ENCODE measurements at regions not wholly inside any gene's neighbourhood (a gene's known extent, or its start where the extent isn't known, plus 50 kb on each side); places are given as distances from the start of the nearest gene placed in this dataset.

GRCh38 chr5:124060011-124060410, 548.0 kb downstream of the CSNK1G3 start:
- no peak for TF ChIP-seq CTCF (IDR thresholded peaks at IDR 0.05; ENCODE audit: extremely low read depth in 1 of 2, insufficient read depth in 1 of 2, low read depth in 1 of 2, low read length in 2 of 2)
- no peak for TF ChIP-seq POLR2AphosphoS5 (IDR thresholded peaks at IDR 0.05; ENCODE audit: insufficient read depth, low read depth, low read length)
- no peak for TF ChIP-seq POLR2A (IDR thresholded peaks at IDR 0.05; ENCODE audit: low read depth, low read length)
- TF ChIP-seq EZH2 (IDR thresholded peaks at IDR 0.05; ENCODE audit: borderline replicate concordance, low read depth, low read length, severe bottlenecking), result no peak
- no peak for TF ChIP-seq JUN (IDR thresholded peaks at IDR 0.05; ENCODE audit: borderline replicate concordance, insufficient read depth, insufficient read length, low read depth)
- TF ChIP-seq MAX (IDR thresholded peaks at IDR 0.05; ENCODE audit: insufficient read depth, insufficient read length), result no peak

All from endothelial cell of umbilical vein (primary cell).